Neural cell (in vitro differentiated cells): ENCODE measurements at regions not wholly inside any gene's neighbourhood (a gene's known extent, or its start where the extent isn't known, plus 50 kb on each side); places are given as distances from the start of the nearest gene placed in this dataset.

Source experiments
- CTCF ChIP-seq: fragments of 450-650 bp; IDR thresholded peaks from 2 replicates; pipeline ENCODE4 v1.5.1; 2014; ENCODE audit warnings: antibody characterized with exemption, mild to moderate bottlenecking, moderate library complexity; ENCODE audit not compliant: poor library complexity, severe bottlenecking
- EP300 ChIP-seq: fragments of 450-650 bp; conservative IDR thresholded peaks from 2 replicates; pipeline ENCODE4 v1.6.1; 2014; ENCODE audit warnings: antibody characterized with exemption, mild to moderate bottlenecking, moderate library complexity; ENCODE audit not compliant: poor library complexity, severe bottlenecking
- EZH2 ChIP-seq: fragments of 200-600, 300-800 bp; shearing (Covaris generic), sonication (generic); IDR thresholded peaks from 2 replicates; pipeline ENCODE4 v1.6.1; 2014; ENCODE audit warnings: antibody characterized with exemption, low read length, borderline replicate concordance, mild to moderate bottlenecking; ENCODE audit not compliant: insufficient read depth, poor library complexity, severe bottlenecking
- POLR2AphosphoS5 ChIP-seq: IDR thresholded peaks from 2 replicates; pipeline ENCODE4 v1.6.1; 2012
- SMC3 ChIP-seq: fragments of 450-650 bp; conservative IDR thresholded peaks from 2 replicates; pipeline ENCODE4 v1.6.1; 2014; ENCODE audit warnings: antibody characterized with exemption, mild to moderate bottlenecking, moderate library complexity; ENCODE audit not compliant: poor library complexity
- TAF1 ChIP-seq: IDR thresholded peaks from 2 replicates; pipeline ENCODE4 v1.6.1; 2012; ENCODE audit warnings: low read depth

GRCh38 chr17:33802349-33803198, 452.5 kb upstream of the CCL2 start:
- TF ChIP-seq CTCF (no peak), POLR2AphosphoS5 (no peak), EP300 (no peak), SMC3 (no peak), EZH2 (no peak), TAF1 (no peak)
